ENCODE measurements at regions not wholly inside any gene's neighbourhood (a gene's known extent, or its start where the extent isn't known, plus 50 kb on each side); places are given as distances from the start of the nearest gene placed in this dataset.
"Not testable (repeated sequence)": the region's sequence is repeated elsewhere in the genome, so short reads cannot be mapped to it uniquely, and the experiment has no call there.

DNA sequence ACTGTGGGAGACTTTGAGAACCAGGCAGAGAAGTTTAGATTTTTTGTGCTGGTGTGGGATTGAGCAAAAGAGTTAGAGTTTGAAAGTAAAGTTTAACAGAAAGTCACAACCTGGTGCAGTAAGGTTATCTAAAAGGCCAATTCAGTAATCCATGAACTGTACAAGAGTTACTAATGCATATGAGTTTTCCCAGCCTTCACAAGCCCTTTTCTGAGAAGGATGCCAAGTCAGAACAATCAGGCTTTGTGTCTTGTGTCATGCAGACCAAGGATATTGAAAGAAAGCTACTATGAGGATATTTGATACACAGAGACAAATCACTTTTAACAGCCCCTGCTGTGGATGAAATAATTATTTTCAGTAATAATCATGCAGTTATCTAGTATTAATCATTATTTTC, 68.8 kb upstream of the MYO3A start:
- intact Hi-C loops (cut with DNase I; ENCODE audit: low total_unique reads) = no loop called here
- Histone ChIP-seq H3K27ac (no peak overlapping the region), H3K36me3 (no peaks in the 10 kb centered on the region), H3K27me3 (no peaks in the 10 kb centered on the region), H3K4me1 (no peaks in the 10 kb centered on the region), H3K9me3 (no peaks in the 10 kb centered on the region), H3K4me3 (no peak overlapping the region)
- DNase-seq (ENCODE audit: low spot score in 2 of 2) = no peak
- TF ChIP-seq POLR2AphosphoS5 (IDR thresholded peaks at IDR 0.05) = no peak
- TF ChIP-seq, protein P1, sequence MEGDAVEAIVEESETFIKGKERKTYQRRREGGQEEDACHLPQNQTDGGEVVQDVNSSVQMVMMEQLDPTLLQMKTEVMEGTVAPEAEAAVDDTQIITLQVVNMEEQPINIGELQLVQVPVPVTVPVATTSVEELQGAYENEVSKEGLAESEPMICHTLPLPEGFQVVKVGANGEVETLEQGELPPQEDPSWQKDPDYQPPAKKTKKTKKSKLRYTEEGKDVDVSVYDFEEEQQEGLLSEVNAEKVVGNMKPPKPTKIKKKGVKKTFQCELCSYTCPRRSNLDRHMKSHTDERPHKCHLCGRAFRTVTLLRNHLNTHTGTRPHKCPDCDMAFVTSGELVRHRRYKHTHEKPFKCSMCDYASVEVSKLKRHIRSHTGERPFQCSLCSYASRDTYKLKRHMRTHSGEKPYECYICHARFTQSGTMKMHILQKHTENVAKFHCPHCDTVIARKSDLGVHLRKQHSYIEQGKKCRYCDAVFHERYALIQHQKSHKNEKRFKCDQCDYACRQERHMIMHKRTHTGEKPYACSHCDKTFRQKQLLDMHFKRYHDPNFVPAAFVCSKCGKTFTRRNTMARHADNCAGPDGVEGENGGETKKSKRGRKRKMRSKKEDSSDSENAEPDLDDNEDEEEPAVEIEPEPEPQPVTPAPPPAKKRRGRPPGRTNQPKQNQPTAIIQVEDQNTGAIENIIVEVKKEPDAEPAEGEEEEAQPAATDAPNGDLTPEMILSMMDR (IDR thresholded peaks at IDR 0.05) = no peak
- TF ChIP-seq POLR2A (IDR thresholded peaks at IDR 0.05) = no peak

DNA sequence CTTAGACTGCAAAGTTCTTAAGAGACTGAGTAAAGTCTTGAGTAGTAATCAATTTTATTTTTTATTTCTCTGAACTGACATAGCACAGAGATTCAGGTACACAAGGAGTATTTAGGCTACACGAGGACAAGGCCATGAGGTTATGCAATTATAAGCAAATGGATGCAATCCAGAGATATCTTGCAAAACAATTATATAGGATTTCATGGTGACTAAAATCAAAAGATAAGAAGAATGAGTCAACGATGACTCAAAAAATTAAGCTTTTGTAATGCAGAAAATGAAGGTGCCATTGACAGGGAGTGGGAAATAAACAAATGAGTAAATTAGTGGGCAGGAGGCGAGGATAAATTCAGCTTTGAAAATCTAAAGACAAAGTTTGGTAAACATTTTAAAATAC, 66.7 kb upstream of the MYO3A start:
- no peaks in the 10 kb centered on the region for H3K9me3 ChIP-seq
- H3K36me3 ChIP-seq = no peaks in the 10 kb centered on the region
- H3K4me1 ChIP-seq = no peaks in the 10 kb centered on the region
- no peak overlapping the region for H3K27ac ChIP-seq
- H3K4me3 ChIP-seq = no peak overlapping the region
- TF ChIP-seq, protein P1 (IDR thresholded peaks at IDR 0.05) = no peak
- no peak for TF ChIP-seq POLR2A (IDR thresholded peaks at IDR 0.05)
- no peak for TF ChIP-seq POLR2AphosphoS5 (IDR thresholded peaks at IDR 0.05)
- DNase-seq (ENCODE audit: low spot score in 2 of 2) = no peak
- no peaks in the 10 kb centered on the region for H3K27me3 ChIP-seq
- intact Hi-C loops (cut with DNase I; ENCODE audit: low total_unique reads) = no loop called here

DNA sequence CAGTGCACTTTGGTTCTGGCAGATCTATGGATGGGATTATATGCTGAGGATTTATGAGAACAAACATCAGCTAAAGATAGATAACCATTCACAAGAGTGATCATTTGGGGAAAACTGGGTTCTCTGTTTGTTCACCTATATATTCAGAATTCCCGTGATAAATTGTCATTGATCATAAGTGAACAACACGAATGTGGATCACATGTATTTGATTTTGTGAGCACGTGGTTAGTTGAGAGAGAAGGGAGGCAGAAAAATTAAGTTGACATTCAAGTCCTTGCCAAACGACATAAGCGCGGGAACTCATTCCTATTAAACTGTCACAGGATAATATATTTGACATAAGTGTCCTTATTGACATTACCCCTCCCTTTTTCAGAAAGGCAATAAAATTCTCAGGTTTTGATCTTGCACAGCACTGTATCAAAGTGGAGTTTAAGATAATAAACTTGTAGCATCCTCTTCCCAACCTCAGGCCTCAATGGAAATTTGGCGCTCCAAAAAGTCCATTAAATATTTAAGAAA, 64.9 kb upstream of the MYO3A start:
- no peak for DNase-seq (ENCODE audit: low spot score in 2 of 2)
- TF ChIP-seq, protein P1 (IDR thresholded peaks at IDR 0.05) = no peak
- TF ChIP-seq POLR2A (IDR thresholded peaks at IDR 0.05) (no peak), POLR2AphosphoS5 (IDR thresholded peaks at IDR 0.05) (no peak)
- H3K27me3 ChIP-seq = no peaks in the 10 kb centered on the region
- no peaks in the 10 kb centered on the region for H3K36me3 ChIP-seq
- no peaks in the 10 kb centered on the region for H3K4me1 ChIP-seq
- no peak overlapping the region for H3K4me3 ChIP-seq
- H3K9me3 ChIP-seq = no peaks in the 10 kb centered on the region
- H3K27ac ChIP-seq = no peak overlapping the region
- intact Hi-C loops (cut with DNase I; ENCODE audit: low total_unique reads) = no loop called here

DNA sequence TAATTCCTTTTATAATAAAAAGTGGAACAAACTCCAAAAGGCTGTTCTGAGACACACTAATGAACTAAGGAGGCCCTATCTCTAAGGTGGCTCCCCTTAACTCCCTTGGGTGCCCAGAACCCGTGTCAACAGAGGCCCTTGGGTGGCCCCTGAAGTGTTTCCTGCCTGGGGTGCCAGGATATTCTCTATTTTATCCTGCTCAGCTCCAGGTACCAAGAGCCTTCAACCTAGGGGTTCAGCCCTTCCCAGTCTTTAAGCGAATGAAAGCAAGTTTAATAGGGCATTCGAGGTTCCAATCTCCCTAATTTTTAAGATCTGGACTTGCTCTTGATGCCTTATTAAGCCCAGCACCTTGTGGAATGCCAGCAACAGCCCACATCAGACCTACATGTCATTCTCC, 64.4 kb upstream of the MYO3A start:
- H3K27ac ChIP-seq = no peak overlapping the region
- intact Hi-C loops (cut with DNase I; ENCODE audit: low total_unique reads) = no loop called here
- no peak overlapping the region for H3K4me3 ChIP-seq
- H3K27me3 ChIP-seq = no peaks in the 10 kb centered on the region
- DNase-seq (ENCODE audit: low spot score in 2 of 2) = no peak
- no peaks in the 10 kb centered on the region for H3K4me1 ChIP-seq
- TF ChIP-seq POLR2AphosphoS5 (IDR thresholded peaks at IDR 0.05) (no peak), POLR2A (IDR thresholded peaks at IDR 0.05) (no peak)
- TF ChIP-seq, protein P1 (IDR thresholded peaks at IDR 0.05) = no peak
- no peaks in the 10 kb centered on the region for H3K36me3 ChIP-seq
- H3K9me3 ChIP-seq = no peaks in the 10 kb centered on the region

DNA sequence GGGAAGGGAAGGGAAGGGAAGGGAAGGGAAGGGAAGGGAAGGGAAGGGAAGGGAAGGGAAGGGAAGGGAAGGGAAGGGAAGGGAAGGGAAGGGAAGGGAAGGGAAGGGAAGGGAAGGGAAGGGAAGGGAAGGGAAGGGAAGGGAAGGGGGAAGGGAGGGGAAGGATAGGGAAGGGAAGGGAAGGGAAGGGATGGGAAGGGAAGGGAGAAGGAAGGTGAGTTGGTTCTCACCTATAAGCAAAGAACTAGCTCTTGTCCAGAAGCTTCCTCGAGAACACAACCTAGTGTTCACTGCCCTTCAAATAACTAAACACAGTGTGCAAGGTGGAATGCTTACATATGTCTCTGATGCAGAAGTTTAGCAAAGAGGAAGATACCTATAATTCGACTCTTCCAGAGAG, 59.6 kb upstream of the MYO3A start:
- H3K4me1 ChIP-seq; H3K9me3 ChIP-seq; H3K4me3 ChIP-seq; H3K27me3 ChIP-seq; DNase-seq (ENCODE audit: low spot score in 2 of 2); H3K36me3 ChIP-seq; intact Hi-C loops (cut with DNase I; ENCODE audit: low total_unique reads); H3K27ac ChIP-seq: not testable (repeated sequence)

Measured in breast epithelium (tissue), 4 donors.